Tongue (tissue), 1 donor: ENCODE measurements at regions not wholly inside any gene's neighbourhood (a gene's known extent, or its start where the extent isn't known, plus 50 kb on each side); places are given as distances from the start of the nearest gene placed in this dataset.
"Not testable (repeated sequence)": the region's sequence is repeated elsewhere in the genome, so short reads cannot be mapped to it uniquely, and the experiment has no call there.

ENCODE experiments used
- DNase-seq: peaks from one replicate; pipeline ENCODE4 v3.0.0-alpha.2; 2015

DNA sequence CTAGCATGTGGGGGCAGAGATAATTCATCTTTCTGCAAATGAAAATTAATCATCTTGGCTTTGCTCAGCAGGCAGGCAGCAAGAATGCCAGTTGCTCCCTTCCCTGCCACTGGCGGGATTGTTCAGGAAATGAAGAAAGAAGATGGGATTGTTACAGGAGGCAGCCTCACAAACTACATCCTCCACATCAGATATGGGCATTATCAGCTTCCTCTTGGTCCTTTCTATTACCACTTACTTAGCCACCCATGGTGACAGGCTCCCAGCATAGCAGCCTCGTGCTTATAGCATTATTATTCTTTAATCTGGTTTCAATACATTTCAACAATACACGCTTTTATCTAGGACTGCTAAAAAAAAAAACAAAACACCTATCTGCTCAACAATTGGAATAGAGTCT, 461.6 kb upstream of the ISX start:
- DNase-seq, result no peak

GRCh38 chr22:34608106-34608505, 457.9 kb upstream of the ISX start:
- peak; percentile 34 for DNase-seq

DNA sequence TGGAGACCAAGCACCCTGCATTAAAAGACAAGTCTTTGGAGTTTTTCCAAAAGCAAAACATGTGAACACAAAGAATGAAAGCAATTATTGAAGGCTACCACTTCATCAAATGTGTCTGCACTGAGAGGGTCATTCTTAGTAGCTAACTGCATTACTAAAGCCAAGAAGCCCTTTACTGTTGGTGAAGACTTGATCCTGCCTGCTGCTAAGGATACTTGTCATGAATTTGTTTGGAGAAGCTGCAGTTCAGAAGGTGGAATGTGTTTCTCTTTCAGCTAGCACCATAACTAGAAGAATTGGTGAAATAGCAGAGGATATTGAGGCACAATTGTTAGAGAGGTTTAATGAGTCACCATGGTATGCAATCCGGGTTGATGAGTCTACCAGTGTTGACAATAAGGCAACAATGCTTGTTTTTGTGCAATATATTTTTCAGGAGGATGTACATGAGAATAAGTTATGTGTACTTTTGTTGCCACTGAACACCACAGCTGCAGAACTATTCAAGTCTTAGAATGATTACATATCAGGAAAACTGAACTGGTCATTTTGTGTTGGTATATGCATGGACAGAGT, 457.3 kb upstream of the ISX start:
- DNase-seq, result no peak

GRCh38 chr22:34609646-34610045, 456.3 kb upstream of the ISX start:
- peak; percentile 12 for DNase-seq

- peak; percentile 50 for DNase-seq
Measured at GRCh38 chr22:34620161-34620560, 445.8 kb upstream of the ISX start.

DNA sequence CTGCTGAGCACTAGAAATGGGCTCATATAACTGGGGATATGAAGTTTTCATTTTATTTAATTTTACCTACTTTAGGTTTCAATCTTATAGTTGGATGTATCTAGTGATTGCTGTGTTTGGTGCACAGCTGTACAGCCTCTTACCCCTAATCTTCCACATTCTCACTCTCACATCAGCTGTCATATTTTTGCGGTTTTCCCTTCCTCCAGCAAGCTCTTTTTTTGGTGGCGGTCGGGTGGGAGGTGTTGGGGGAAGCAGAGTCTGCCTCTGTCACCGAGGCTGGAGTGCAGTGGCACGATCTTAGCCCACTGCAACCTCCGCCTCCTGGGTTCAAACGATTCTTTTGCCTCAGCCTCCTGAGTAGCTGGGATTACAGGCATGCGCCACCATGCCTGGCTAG, 445.1 kb upstream of the ISX start:
- DNase-seq, result peak; percentile 28

- DNase-seq, result no peak
Measured at GRCh38 chr22:34622602-34623001, 443.4 kb upstream of the ISX start.

- peak; percentile 15 for DNase-seq
Measured at GRCh38 chr22:34623580-34623979, 442.4 kb upstream of the ISX start.

DNA sequence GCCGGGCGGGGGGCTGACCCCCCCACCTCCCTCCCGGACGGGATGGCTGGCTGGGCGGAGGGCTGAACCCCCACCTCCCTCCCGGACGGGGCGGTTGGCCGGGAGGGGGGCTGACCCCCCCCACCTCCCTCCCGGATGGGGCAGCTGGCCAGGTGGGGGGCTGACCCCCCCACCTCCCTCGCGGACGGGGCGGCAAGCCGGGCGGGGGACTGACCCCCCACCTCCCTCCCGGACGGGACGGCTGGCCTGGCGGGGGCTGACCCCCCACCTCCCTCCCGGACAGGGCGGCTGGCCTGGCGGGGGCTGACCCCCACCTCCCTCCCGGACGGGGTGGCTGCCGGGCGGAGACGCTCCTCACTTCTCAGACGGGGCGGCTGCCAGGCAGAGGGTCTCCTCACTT, 440.1 kb upstream of the ISX start:
- not testable (repeated sequence) for DNase-seq

- DNase-seq, result no peak
Measured at GRCh38 chr22:34638128-34638527, 427.8 kb upstream of the ISX start.

GRCh38 chr22:34639911-34640310, 426.0 kb upstream of the ISX start:
- DNase-seq, result no peak

GRCh38 chr22:34645375-34645774, 420.6 kb upstream of the ISX start:
- DNase-seq, result no peak

- no peak for DNase-seq
Measured at GRCh38 chr22:34669001-34669400, 397.0 kb upstream of the ISX start.

GRCh38 chr22:34683031-34683430, 382.9 kb upstream of the ISX start:
- not testable (repeated sequence) for DNase-seq

GRCh38 chr22:34684278-34684677, 381.7 kb upstream of the ISX start:
- not testable (repeated sequence) for DNase-seq

DNA sequence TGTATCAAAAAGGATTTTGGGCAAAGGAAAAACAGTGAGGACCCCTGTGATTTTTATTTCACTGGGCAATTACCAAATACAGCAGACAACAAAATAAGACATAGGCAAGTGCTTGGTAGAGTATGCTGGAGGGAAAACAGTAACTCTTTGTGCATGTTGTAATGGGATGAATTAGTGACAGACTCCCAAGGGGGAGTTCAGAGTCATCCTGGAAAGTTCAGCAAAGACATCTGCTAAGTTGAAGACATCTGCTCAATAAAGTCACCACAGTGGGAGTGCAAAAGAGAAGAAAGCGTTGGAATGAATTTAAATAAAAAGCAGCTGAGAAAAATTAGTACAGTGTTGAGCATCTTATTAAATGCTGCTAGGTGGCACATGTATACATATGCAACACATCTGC, 378.8 kb upstream of the ISX start:
- peak; percentile 79 for DNase-seq

DNA sequence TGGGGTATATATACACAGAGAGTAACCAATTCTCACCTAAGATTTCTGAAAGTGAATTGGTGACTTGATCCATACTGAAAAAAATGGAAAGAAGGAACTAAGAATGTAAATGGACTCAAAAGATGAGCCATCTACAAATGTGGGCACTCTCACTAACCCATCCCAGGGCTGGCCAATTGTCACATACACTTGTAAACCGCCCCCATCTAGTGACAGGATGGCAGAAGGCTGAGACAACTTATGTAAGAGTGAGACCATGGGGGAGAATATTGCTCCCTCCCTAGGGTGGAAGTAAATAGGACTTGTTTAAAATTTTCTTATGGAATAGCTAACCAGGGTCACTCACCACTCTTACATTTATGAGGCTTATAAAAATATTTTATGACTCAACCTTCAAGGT, 377.1 kb upstream of the ISX start:
- DNase-seq, result no peak

- peak; percentile 51 for DNase-seq
Measured at GRCh38 chr22:34696557-34696956, 369.4 kb upstream of the ISX start.

DNA sequence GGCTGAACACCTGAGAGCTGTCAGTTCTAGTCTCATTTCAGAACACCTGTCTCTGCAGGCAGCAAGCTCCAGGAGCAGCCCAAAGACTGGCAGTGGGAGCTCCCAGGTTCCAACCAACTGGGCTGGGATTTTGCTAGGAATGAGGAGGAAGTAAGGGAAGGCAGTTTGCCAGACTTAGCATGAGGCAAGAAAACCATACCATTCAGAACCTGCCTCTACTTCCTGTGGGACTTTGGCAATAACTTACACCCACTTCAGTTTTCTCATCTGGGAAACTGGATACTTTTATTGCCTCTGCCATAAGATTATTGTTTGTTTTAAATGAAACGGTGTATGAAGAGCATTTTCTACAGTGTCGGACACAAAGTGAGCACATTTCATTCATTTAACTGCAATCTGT, 363.7 kb upstream of the ISX start:
- no peak for DNase-seq

DNA sequence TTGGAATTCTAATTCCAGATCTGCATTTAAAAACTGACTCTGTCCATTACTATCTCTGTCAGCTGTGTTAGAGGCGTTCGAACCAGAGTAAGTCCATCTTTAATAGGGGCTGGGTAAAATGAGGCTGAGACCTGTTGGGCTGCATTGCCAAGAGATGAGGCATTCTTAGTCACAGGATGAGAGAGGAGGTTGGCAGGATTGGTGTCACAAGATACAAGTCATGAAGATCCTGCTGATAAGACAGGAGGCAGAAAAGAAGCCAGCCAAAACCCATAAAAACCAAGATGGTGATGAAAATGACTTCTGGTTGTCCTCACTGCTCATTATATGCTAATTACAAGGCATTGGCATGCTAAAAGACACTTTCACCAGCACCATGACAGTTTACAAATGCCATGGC, 356.3 kb upstream of the ISX start:
- no peak for DNase-seq

DNA sequence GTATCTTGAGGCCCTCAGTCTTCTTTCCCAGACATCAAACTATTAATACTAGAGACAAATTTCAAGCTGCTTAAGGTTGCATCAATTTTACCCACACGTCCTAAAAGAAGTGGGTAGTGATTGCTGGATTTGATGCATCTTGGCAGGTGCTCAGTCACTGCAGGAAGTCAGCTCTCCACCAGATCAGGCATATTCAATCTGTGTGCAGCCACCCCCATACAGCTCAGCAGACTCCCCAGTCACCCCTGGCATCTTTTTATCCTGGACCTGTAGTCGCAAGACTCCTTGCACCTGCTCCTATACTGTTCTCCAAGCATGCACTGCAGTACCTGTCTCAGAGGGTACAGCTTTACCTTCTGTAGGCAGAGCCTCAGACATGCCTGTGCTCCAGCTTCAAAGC, 343.1 kb upstream of the ISX start:
- no peak for DNase-seq

DNA sequence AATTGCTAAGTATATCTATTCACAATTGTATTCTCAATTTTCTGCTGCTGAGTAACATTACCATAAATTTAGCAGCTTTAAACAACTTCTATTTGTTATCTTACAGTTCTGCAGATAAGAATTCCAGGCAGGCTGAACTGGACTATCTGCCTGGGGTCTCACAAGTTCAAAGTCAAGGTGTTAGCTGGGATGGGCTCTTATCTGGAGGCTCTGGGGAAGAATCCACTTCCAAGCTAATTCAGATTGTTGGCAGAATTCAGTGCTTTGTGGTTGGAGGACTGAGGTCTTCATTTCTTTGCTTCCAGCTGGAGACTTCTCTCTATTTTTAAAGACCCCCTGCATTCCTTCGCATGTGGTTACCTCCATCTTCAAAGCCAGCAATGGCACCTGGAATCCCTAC, 329.9 kb upstream of the ISX start:
- no peak for DNase-seq

DNA sequence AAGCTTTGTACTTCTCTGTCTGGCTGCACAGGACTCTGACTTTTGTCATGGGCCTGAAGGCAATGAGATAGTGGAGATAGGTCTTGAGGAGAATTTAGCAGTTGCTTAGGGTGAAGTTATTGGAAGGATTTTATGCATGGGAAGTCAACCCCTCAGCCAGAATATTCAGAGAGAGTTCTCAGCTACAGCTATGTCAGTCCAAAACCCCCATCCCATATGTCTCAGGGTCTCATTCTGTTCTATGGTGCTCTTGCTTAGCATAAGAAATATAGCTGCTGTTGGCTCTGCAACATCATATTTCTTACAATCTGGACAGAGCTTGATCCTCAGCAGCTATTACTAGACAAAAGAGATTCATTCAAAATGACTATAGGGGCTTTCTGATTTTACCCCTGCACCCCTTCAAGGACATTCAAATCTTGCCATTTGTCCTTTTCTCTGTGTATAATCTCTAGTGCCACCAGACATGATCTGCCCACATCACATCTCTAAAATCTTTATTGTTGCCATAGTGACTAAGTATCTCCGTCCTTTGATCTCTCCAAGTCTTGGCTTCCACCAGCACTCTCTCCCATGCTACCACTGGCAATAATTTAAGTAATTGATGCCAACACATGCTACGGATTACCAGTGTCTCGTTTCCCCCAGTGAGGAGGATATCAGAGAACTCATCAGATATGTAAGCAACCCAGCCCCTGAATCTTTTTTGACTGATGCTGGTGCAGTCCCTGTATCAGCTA, 327.1 kb upstream of the ISX start:
- DNase-seq, result peak; percentile 65

DNA sequence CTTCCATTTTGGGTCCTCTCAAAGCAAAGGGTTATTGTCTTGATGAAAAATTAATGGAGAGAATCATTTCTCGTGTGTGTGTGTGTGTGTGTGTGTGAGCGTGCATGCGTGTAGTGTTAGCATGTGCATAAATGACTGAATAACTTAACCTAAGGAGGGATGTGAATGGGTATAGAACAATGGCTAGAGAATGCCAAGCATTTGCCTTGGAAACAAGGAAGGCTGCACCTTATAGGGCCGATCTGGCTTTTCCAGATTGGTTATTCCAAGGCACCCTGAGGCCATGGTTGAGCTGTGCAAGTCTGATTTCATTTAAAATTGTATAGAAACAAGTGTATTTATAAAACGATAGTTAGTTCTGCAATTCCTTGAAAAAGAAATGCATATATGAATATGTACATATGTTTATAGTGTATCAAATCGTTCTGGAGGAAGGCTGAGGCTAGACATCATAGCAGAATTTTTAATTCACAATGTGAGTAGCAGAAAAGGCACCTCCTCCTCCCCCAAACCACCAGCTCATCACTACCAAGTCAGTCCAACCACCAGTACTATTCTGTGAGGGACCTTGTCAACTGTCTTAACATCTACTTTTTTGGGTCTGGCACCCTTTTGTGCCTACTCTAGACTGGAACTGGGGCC, 322.7 kb upstream of the ISX start:
- no peak for DNase-seq
